ENCODE measurements at regions not wholly inside any gene's neighbourhood (a gene's known extent, or its start where the extent isn't known, plus 50 kb on each side); places are given as distances from the start of the nearest gene placed in this dataset.

DNA sequence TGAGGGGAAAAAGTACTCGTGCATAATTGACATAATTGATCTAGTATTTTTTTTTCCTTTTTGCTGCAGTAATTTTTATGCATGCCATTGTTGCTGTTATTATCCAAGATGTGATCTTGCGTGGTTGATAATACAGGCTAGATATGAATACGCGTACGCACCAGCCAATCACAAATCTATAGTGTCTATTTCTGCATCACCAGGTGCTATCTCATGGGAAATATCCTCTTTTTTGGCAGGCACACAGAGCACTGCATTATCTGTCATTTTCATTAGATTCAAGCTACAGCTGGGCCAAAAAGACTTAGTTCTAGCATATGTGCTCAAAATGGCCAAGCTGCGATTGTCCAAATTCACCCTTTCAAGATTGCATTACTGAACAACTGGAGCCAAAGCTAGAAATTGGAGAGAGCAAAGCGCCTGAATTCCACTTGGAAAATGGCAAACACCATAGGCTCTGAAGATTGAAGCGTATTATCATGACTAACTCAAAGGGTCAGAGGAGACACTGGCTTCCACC, 181.1 kb downstream of the TSHZ3 start:
- no peak overlapping the region for H4K8ac ChIP-seq (replicated peaks; ENCODE audit: insufficient read length, low read depth, low read length)
- no peak overlapping the region for H3K9ac ChIP-seq (ENCODE audit: extremely low read depth, insufficient read length, low read length)
- H2BK20ac ChIP-seq (ENCODE audit: low read depth, low read length, poor library complexity, severe bottlenecking) = no peak overlapping the region
- H3K4ac ChIP-seq (ENCODE audit: low read depth, low read length) = no peak overlapping the region
- no peak overlapping the region for H2AFZ ChIP-seq (ENCODE audit: low read length)
- no peak overlapping the region for H2BK15ac ChIP-seq (ENCODE audit: low read depth, low read length)
- H3T11ph ChIP-seq (ENCODE audit: low read length) = no peak overlapping the region
- no peaks in the 10 kb centered on the region for H3K9me3 ChIP-seq (ENCODE audit: control insufficient read depth, low read depth, low read length)
- H4K5ac ChIP-seq (ENCODE audit: insufficient read length, low read depth, low read length) = no peak overlapping the region
- no CpG with 5 or more reads among the region's 8 CpGs for WGBS (ENCODE audit: extremely low coverage, insufficient read length, low lambda C conversion rate)
- DNase-seq = no peak
- H4K20me1 ChIP-seq (ENCODE audit: control insufficient read depth, insufficient read depth, insufficient read length) = no peaks in the 10 kb centered on the region
- no peaks in the 10 kb centered on the region for H3K79me1 ChIP-seq (ENCODE audit: insufficient read depth, low read depth, low read length, poor library complexity, severe bottlenecking)
- H3K4me2 ChIP-seq (ENCODE audit: insufficient read depth, insufficient read length, low read length) = no peak overlapping the region
- H3K79me2 ChIP-seq (ENCODE audit: insufficient read depth, low read length) = no peaks in the 10 kb centered on the region
- H3K9me3 Mint-ChIP-seq = no peaks in the 10 kb centered on the region
- no peak overlapping the region for H3K56ac ChIP-seq (ENCODE audit: insufficient read length, low read depth, low read length)
- H4K91ac ChIP-seq (ENCODE audit: insufficient read length, low read depth, low read length) = no peak overlapping the region
- H3K23ac ChIP-seq (ENCODE audit: insufficient read length, low read depth, low read length) = no peak overlapping the region
- no peaks in the 10 kb centered on the region for H3K4me1 Mint-ChIP-seq
- H3K27ac ChIP-seq (ENCODE audit: insufficient read length, low read depth, low read length) = no peak overlapping the region
- H3K4me3 Mint-ChIP-seq = no peak overlapping the region
- TF ChIP-seq, protein P1, sequence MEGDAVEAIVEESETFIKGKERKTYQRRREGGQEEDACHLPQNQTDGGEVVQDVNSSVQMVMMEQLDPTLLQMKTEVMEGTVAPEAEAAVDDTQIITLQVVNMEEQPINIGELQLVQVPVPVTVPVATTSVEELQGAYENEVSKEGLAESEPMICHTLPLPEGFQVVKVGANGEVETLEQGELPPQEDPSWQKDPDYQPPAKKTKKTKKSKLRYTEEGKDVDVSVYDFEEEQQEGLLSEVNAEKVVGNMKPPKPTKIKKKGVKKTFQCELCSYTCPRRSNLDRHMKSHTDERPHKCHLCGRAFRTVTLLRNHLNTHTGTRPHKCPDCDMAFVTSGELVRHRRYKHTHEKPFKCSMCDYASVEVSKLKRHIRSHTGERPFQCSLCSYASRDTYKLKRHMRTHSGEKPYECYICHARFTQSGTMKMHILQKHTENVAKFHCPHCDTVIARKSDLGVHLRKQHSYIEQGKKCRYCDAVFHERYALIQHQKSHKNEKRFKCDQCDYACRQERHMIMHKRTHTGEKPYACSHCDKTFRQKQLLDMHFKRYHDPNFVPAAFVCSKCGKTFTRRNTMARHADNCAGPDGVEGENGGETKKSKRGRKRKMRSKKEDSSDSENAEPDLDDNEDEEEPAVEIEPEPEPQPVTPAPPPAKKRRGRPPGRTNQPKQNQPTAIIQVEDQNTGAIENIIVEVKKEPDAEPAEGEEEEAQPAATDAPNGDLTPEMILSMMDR (conservative IDR thresholded peaks at IDR 0.05) = no peak
- no peak overlapping the region for H3K14ac ChIP-seq (ENCODE audit: insufficient read depth, low read length)
- no peak overlapping the region for H3K27ac Mint-ChIP-seq
- H3K36me3 Mint-ChIP-seq (ENCODE audit: insufficient read depth in 1 of 3, low read depth in 3 of 3) = no peaks in the 10 kb centered on the region
- H3K18ac ChIP-seq (ENCODE audit: insufficient read length, low read depth, low read length) = no peak overlapping the region
- no peak overlapping the region for H2AK5ac ChIP-seq (ENCODE audit: insufficient read length, low read length)
- H2BK5ac ChIP-seq (ENCODE audit: insufficient read length, low read length) = no peak overlapping the region
- H3K23me2 ChIP-seq (ENCODE audit: insufficient read length, low read depth, low read length, poor library complexity, severe bottlenecking) = no peaks in the 10 kb centered on the region
- H3K27me3 ChIP-seq (ENCODE audit: insufficient read depth, low read length) = no peaks in the 10 kb centered on the region
- no peaks in the 10 kb centered on the region; the same call in 1 of the 2 replicates for H3K4me1 ChIP-seq (ENCODE audit: insufficient read depth, low read length)
- H2BK12ac ChIP-seq (ENCODE audit: insufficient read length, low read depth, low read length) = no peak overlapping the region
- no peak overlapping the region for H2BK120ac ChIP-seq (ENCODE audit: low read depth, low read length, poor library complexity, severe bottlenecking)
- peaks cover 1% of the 10 kb centered on the region; the same call in 1 of the 2 replicates for H3K27me3 Mint-ChIP-seq (ENCODE audit: low read depth)

Measured in H9 (cell line).